Neural cell (in vitro differentiated cells): ENCODE measurements at regions not wholly inside any gene's neighbourhood (a gene's known extent, or its start where the extent isn't known, plus 50 kb on each side); places are given as distances from the start of the nearest gene placed in this dataset.

Experiments
- CTCF ChIP-seq: fragments of 450-650 bp; IDR thresholded peaks from 2 replicates; pipeline ENCODE4 v1.5.1; 2014; ENCODE audit warnings: antibody characterized with exemption, mild to moderate bottlenecking, moderate library complexity; ENCODE audit not compliant: poor library complexity, severe bottlenecking
- EP300 ChIP-seq: fragments of 450-650 bp; conservative IDR thresholded peaks from 2 replicates; pipeline ENCODE4 v1.6.1; 2014; ENCODE audit warnings: antibody characterized with exemption, mild to moderate bottlenecking, moderate library complexity; ENCODE audit not compliant: poor library complexity, severe bottlenecking
- EZH2 ChIP-seq: fragments of 200-600, 300-800 bp; shearing (Covaris generic), sonication (generic); IDR thresholded peaks from 2 replicates; pipeline ENCODE4 v1.6.1; 2014; ENCODE audit warnings: antibody characterized with exemption, low read length, borderline replicate concordance, mild to moderate bottlenecking; ENCODE audit not compliant: insufficient read depth, poor library complexity, severe bottlenecking
- MXI1 ChIP-seq: fragments of 450-650 bp; conservative IDR thresholded peaks from 2 replicates; pipeline ENCODE4 v1.6.1; 2014; ENCODE audit warnings: antibody characterized with exemption, mild to moderate bottlenecking; ENCODE audit not compliant: poor library complexity, severe bottlenecking
- POLR2AphosphoS5 ChIP-seq: IDR thresholded peaks from 2 replicates; pipeline ENCODE4 v1.6.1; 2012
- RAD21 ChIP-seq: fragments of 450-650 bp; conservative IDR thresholded peaks from 2 replicates; pipeline ENCODE4 v1.6.1; 2014; ENCODE audit warnings: antibody characterized with exemption, mild to moderate bottlenecking, moderate library complexity
- REST ChIP-seq: IDR thresholded peaks from 2 replicates; pipeline ENCODE4 v1.6.1; 2012; ENCODE audit warnings: borderline replicate concordance
- SMC3 ChIP-seq: fragments of 450-650 bp; conservative IDR thresholded peaks from 2 replicates; pipeline ENCODE4 v1.6.1; 2014; ENCODE audit warnings: antibody characterized with exemption, mild to moderate bottlenecking, moderate library complexity; ENCODE audit not compliant: poor library complexity
- TAF1 ChIP-seq: IDR thresholded peaks from 2 replicates; pipeline ENCODE4 v1.6.1; 2012; ENCODE audit warnings: low read depth

- TF ChIP-seq CTCF (no peak), POLR2AphosphoS5 (no peak), TAF1 (no peak), REST (no peak), RAD21 (no peak), SMC3 (no peak), EP300 (no peak), MXI1 (no peak), EZH2 (no peak)
Measured at GRCh38 chr22:48139776-48140175, 1377.3 kb downstream of the TBC1D22A start.
